HG03196 (cell line): ENCODE measurements at regions not wholly inside any gene's neighbourhood (a gene's known extent, or its start where the extent isn't known, plus 50 kb on each side); places are given as distances from the start of the nearest gene placed in this dataset.

Source experiments
- ATAC-seq: cut with Tn5 transposase; IDR thresholded peaks from one replicate; pipeline ENCODE4 v1.9.1; 2021; ENCODE audit not compliant: unreplicated experiment

DNA sequence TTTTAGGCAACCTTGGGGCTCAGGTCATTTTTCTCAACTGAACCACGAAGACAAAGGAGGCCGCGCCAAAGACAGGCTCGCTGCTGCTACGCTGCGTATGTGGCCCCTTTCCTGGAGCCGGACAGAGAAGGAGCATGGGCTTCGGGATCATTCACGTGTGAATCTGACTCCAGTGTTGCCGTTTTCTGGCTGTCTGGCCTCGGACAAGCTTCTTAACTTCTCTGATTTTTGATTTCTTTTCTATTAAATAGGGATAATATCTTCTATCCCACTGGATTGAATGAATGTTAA, 50.8 kb upstream of the ZNF366 start:
- ATAC-seq: no peak

DNA sequence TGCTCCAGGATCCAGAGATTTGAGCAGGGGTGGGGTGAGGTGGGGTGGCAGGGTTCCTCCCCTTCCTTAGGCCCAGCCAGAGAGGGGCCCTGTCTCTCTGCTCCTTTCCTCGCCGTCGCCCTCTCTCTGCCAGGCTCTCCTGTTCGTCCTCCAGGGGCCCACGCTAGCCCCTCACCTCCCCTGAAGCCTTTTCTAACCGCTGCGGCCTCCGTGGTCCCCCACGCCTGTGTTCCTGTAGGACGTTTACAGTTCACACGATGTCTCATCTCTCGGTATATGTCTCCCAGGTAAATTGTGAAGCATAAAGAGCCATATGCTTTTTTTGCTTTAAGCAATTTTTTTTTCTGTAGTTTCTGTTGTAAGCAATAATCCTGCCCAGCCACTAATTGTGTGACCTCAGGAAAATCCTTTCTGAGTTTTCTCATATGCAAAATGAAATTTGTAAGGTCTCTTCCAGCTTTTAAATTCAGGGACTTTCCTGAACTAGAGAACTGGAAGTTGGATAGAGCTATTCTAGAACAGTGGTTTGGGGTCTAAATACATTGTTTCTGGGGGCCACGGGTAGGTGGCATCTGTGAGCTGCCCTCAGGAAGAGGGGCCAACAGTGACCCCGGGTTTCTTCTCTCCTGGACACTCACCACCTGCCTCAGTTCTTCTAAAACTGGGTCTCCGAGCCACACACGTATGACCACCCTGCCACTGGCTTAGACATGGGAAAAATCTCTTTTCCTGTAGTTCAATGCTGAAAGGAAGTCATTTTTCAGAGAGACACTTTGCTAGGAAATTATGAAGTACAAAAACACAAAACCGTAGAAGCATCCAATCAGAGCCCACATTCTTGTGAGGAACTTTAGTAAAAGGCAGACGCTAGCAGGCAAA, 50.2 kb upstream of the ZNF366 start:
- no peak for ATAC-seq
